ENCODE measurements at regions not wholly inside any gene's neighbourhood (a gene's known extent, or its start where the extent isn't known, plus 50 kb on each side); places are given as distances from the start of the nearest gene placed in this dataset.

DNA sequence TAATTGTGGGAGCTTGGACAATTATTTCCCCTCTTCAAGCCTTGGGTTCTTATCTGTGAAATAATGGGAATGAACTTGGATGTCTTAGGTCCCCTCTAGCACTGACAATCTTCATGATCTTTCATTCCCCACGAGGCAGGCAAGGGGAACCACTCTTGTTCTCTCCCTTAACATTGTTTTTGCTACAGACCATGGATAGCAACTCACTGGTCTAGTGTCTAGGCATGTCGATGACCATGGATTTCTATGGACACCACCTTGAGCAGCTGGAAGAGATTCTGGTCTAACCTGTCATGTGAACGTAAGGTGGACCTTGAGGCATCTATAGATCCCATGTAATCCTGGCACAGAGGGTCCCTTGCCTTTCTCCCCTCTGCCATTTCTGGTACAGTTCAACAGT is 104.1 kb upstream of the DHX15 start:
- H3K4me1 ChIP-seq, result no peaks in the 10 kb centered on the region
- H3K4me3 ChIP-seq, result no peak overlapping the region
- H3K27me3 ChIP-seq, result no peaks in the 10 kb centered on the region
- intact Hi-C loops (cut with DNase I; ENCODE audit: low total_unique reads), result no loop called here
- TF ChIP-seq, protein P1, sequence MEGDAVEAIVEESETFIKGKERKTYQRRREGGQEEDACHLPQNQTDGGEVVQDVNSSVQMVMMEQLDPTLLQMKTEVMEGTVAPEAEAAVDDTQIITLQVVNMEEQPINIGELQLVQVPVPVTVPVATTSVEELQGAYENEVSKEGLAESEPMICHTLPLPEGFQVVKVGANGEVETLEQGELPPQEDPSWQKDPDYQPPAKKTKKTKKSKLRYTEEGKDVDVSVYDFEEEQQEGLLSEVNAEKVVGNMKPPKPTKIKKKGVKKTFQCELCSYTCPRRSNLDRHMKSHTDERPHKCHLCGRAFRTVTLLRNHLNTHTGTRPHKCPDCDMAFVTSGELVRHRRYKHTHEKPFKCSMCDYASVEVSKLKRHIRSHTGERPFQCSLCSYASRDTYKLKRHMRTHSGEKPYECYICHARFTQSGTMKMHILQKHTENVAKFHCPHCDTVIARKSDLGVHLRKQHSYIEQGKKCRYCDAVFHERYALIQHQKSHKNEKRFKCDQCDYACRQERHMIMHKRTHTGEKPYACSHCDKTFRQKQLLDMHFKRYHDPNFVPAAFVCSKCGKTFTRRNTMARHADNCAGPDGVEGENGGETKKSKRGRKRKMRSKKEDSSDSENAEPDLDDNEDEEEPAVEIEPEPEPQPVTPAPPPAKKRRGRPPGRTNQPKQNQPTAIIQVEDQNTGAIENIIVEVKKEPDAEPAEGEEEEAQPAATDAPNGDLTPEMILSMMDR (IDR thresholded peaks at IDR 0.05), result no peak
- no peak overlapping the region for H3K27ac ChIP-seq
- peaks cover 0 to 7% (median 3%) of the 10 kb centered on the region in 3 donors for H3K9me3 ChIP-seq
- DNase-seq, result no peak
- H3K36me3 ChIP-seq, result no peaks in the 10 kb centered on the region

DNA sequence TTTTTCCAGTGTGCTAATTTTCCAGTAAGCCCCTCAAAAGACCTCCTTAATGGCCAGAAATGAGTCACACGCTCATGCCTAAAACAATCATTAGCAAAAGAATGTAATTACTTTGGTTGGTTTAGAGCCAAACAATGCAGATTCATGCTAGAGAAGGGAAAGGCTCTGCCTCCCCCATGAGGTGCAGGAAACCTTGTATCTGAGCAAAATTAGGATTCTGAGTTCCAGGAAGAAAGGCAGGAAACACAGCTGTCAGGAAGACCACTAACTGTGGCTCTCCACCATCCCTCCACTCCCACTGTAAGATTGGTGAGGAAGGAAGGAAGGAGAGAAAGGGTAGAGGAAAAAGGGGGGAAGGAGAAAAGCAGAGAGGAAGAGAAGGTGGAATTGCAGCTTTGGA is 104.9 kb upstream of the DHX15 start:
- TF ChIP-seq, protein P1 (IDR thresholded peaks at IDR 0.05), result no peak
- Histone ChIP-seq H3K27me3 (no peaks in the 10 kb centered on the region), H3K4me3 (no peak overlapping the region), H3K4me1 (no peaks in the 10 kb centered on the region), H3K9me3 (peaks cover 0 to 7% (median 3%) of the 10 kb centered on the region in 3 donors), H3K27ac (no peak overlapping the region), H3K36me3 (no peaks in the 10 kb centered on the region)
- no peak for DNase-seq
- intact Hi-C loops (cut with DNase I; ENCODE audit: low total_unique reads), result no loop called here

DNA sequence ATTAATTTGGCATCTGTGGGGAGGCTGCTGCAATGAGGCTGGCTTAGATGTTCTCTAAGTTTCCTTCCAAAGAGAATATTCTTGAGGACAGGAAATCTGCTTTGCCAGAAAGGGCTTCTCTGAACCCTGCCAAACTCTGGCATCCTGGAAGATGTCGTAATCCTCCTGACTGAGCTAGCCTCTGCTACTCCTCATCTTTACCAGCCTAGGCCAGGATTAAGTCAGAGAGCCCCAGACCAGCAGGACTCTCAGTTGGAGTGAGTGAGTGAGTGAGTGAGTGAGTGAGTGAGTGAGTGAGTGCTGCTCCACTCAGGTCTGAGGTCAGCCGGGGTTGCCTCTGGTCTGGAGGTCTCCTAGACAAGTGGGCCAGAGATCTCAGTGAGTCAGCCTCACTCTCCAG is 104.9 kb upstream of the SOD3 start:
- H3K4me1 ChIP-seq, result no peaks in the 10 kb centered on the region
- TF ChIP-seq, protein P1 (IDR thresholded peaks at IDR 0.05), result no peak
- intact Hi-C loops (cut with DNase I; ENCODE audit: low total_unique reads), result no loop called here
- H3K36me3 ChIP-seq, result no peaks in the 10 kb centered on the region
- no peak for DNase-seq
- no peak overlapping the region for H3K27ac ChIP-seq
- no peak overlapping the region for H3K4me3 ChIP-seq
- H3K27me3 ChIP-seq, result no peaks in the 10 kb centered on the region
- peaks cover 0 to 7% (median 3%) of the 10 kb centered on the region in 3 donors for H3K9me3 ChIP-seq

- TF ChIP-seq, protein P1 (IDR thresholded peaks at IDR 0.05), result no peak
- intact Hi-C loops (cut with DNase I; ENCODE audit: low total_unique reads), result no loop called here
- Histone ChIP-seq H3K27ac (no peak overlapping the region), H3K9me3 (peaks cover 0 to 7% (median 3%) of the 10 kb centered on the region in 3 donors), H3K4me1 (no peaks in the 10 kb centered on the region), H3K4me3 (no peak overlapping the region), H3K27me3 (no peaks in the 10 kb centered on the region), H3K36me3 (no peaks in the 10 kb centered on the region)
- no peak for DNase-seq
Measured at GRCh38 chr4:24693636-24694035, 101.7 kb upstream of the SOD3 start.

GRCh38 chr4:24700118-24700517 is 95.3 kb upstream of the SOD3 start:
- no peak overlapping the region for H3K4me3 ChIP-seq
- H3K27me3 ChIP-seq, result no peaks in the 10 kb centered on the region
- H3K9me3 ChIP-seq, result no peaks in the 10 kb centered on the region
- H3K36me3 ChIP-seq, result no peaks in the 10 kb centered on the region
- TF ChIP-seq, protein P1 (IDR thresholded peaks at IDR 0.05), result no peak
- no peak overlapping the region for H3K27ac ChIP-seq
- DNase-seq, result no peak
- intact Hi-C loops (cut with DNase I; ENCODE audit: low total_unique reads), result no loop called here
- H3K4me1 ChIP-seq, result no peaks in the 10 kb centered on the region

- no peaks in the 10 kb centered on the region for H3K36me3 ChIP-seq
- TF ChIP-seq, protein P1 (IDR thresholded peaks at IDR 0.05), result no peak
- H3K9me3 ChIP-seq, result no peaks in the 10 kb centered on the region
- no peaks in the 10 kb centered on the region for H3K27me3 ChIP-seq
- no peaks in the 10 kb centered on the region for H3K4me1 ChIP-seq
- intact Hi-C loops (cut with DNase I; ENCODE audit: low total_unique reads), result no loop called here
- no peak overlapping the region for H3K27ac ChIP-seq
- no peak overlapping the region for H3K4me3 ChIP-seq
- DNase-seq, result no peak
Measured at GRCh38 chr4:24701683-24702082, 93.7 kb upstream of the SOD3 start.

All from tibial artery (tissue), 4 donors.